CD4-positive, alpha-beta T cell treated with Interleukin-15 for 4 hours (primary cell): ENCODE measurements at regions not wholly inside any gene's neighbourhood (a gene's known extent, or its start where the extent isn't known, plus 50 kb on each side); places are given as distances from the start of the nearest gene placed in this dataset.

Source experiments
- DNase-seq: peaks from one replicate; pipeline ENCODE4 v3.0.0-alpha.2; 2020; ENCODE audit warnings: low spot score

- no peak for DNase-seq
These were observed 1490.7 kb downstream of the TBC1D22A start for GRCh38 chr22:48253136-48253535.

- no peak for DNase-seq
These were observed 1489.2 kb downstream of the TBC1D22A start for GRCh38 chr22:48251629-48252028.

GRCh38 chr22:48250937-48251530 lies 1488.6 kb downstream of the TBC1D22A start:
- no peak for DNase-seq

GRCh38 chr22:48250286-48250895 lies 1487.9 kb downstream of the TBC1D22A start:
- no peak for DNase-seq

- no peak for DNase-seq
These were observed 1487.3 kb downstream of the TBC1D22A start for GRCh38 chr22:48249713-48250268.

GRCh38 chr22:48248901-48249455 lies 1486.5 kb downstream of the TBC1D22A start:
- DNase-seq, result no peak

DNA sequence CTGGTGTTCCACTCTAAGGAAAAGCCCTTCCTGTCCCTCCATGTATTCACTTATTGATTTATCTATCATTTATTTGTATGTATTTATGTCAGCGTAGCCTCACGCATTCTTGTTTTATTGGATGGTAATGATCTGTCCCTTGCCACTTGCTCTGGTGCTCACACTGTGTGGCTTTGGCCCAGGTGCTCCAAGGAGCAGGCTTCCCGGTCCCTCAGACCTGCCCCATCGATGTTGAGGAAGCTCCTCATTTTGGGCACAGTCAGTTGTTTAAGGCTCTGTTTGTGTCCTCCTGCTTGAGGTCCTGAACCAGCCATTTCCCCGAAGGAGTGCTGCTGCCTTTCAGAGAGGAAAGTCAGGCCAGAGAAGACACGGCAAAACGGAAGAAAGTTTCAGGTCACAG lies 1485.4 kb downstream of the TBC1D22A start:
- no peak for DNase-seq

DNA sequence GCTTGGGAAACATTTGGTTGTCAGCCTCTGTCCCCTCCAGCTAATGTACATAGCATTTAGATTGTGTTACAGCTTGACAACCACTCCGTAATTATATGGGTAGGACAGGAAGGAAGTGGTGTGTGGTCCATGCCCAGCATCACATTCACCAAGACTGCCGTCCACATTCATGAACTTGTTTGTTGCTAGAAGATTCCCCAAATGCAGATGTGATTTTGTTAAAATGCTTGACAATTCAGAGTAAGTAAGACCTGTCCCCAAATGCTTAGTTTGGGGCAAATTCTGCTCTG lies 1482.7 kb downstream of the TBC1D22A start:
- no peak for DNase-seq

DNA sequence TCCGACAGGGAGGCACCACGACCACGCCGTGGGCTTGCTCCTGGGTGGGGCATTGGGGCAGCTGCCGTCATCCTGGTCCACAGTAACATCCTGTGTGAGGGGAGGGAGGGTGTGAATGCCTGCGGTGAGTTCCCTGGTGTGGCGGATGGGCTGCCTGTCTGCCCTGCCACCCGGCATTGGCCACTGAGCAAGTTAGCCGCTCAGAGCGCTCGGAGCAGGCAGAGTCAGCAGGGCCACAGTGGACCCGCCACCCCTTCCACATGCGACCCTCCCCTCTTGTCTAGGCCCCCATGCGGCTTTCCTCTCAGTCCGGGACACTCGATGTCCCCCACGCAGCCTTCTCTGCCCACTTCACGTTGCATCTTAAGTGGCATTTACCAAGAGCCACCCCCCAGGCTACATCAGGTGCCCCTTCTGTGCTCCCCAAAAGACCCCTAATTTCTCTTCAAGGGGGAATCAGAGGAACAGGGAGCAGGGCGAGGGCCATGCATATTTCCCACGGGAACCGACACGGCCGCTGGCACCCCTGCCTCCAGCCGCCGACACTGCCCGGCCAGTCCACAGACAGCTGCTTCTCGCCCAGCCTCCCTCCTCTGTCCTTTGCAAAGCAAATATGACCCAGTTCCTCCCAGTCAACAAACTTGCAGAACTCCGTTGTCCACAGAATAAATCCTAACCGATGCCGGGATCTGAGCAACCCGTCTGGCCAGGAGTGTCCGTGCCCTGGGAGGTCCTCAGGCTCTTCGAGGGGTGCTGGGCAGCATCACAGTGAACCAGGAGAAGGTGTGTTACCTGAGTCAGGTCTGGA lies 1482.1 kb downstream of the TBC1D22A start:
- no peak for DNase-seq

GRCh38 chr22:48242461-48242864 lies 1480.0 kb downstream of the TBC1D22A start:
- DNase-seq, result no peak

DNA sequence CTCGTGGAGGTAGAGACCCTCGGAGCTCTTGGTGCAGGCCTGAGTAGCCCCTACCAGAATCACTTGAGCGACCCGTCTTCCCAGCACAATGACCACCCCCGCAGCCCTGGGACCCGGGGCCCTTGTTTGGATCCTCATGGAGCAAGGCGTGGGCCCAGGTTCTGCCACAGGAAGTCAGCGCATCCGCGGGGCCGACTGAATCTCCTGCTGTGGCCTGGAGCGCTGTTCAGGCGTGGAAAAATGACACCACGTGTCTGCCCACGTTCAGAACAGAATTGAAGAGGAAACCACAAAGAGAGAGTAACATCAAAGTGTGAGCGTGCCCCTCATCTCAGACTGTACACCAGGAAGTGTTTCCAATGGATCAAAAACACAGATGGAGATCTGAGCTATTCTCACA lies 1479.2 kb downstream of the TBC1D22A start:
- DNase-seq, result no peak

DNA sequence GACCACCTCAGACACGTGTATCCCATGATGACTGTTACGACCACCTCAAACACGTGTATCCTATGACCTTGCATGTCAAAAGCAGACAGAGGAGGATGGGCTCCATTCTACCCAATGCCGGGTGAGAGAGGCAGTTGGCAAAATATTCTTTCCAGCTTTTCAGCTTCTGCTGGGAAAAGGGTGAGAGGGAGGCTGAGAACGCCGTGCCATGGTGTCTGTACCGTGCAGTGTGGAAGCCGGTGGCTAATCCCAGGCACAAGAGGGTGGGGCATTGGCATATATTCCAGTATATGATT lies 1478.4 kb downstream of the TBC1D22A start:
- no peak for DNase-seq

DNA sequence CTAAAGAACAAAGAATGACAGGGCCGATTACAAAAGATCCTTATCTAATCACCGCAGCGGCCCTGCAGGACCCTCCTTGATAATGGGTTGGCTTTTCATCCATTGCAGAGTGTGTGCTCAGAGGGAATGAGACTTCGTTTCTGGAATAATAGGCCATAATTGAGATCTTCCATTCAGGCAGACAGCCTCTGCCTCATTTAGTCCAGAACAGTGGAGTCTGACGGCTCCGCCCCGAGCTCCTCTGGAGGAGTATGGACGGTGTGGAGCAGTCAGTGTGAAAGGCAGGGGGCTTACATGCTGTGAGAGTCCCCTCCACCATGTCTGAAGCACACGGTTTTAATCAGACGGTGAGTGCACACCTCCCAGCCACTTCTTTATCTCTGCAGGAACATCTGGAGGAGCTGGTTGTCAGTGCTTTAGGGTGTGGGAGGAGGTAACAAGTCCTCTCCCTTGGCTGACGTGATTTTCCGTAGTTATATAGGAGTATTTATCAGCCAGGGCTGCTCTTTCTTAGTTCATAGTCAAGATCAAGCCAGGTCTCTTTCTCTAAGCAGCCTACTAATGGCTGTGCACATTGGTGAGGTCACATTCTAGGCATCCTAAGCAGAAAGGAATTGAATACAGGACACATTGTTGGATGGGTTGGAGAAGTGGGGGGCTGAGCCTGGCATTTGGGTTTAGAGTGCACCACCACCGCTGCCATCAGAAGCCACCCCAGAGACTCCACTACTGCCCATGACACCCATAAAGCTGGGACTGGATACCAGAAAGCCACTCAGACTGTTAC lies 1477.9 kb downstream of the TBC1D22A start:
- DNase-seq, result no peak

DNA sequence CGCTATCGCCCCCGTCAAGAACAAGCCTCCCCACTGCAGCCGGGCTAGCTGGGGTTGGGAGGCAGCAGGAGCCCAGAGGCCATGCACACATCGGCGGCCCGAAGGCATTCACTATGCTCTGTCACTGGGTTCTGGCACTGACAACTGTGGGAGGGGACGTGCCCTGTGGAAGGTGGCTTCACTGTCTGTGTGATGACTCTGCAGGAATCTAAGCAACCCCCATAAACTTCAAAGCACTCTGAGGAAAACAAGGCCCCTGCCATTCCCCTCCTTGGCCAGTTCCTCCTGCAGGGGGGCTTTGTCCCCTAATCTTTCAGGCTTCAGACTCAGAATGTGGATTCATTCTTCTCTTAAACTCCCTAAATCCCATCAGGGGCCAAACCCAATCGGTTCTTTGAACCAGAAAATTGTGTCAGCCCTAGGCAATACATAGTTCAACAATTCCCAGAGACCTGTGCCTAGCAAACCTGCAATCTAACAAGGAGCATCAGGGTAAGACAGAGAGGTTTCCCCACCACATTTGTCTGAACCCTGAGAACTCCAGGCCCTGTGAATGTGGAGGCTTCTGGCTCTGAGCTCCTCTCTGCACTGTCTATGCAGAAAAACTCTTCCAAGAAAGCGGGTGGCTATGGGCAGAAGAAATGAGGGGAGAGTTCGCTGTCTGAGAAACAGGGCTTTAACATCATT lies 1477.2 kb downstream of the TBC1D22A start:
- DNase-seq, result no peak

GRCh38 chr22:48238966-48239365 lies 1476.5 kb downstream of the TBC1D22A start:
- DNase-seq, result no peak

DNA sequence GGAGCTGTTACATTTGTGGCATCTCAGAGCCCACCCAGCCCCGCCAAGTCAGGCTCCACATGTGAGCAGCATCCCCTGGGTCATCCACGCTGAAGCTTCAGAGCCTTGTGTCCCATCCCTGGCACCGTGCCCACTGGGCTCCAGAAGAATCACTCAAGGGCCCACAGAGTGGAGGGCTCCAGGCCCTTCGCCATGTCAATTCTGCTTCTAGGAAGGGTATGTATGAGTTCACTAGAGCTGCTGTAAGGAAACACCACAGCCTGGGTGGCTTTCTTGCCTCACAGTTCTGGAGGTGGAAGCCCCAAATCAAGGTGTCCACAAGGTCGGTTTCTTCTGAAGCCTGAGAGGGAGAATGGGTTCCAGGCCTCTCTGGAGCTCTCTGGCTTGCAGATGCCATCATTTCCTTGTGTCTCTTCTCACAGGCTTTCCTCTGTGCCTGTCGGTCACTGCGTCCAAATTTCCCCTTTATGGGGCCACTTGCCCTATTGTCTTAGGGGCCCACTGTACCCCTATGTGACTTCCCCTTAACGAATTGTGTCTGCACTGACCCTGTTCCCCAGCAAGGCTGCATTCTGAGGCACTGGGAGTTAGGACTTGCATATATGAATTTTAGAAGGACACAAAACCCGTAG lies 1476.0 kb downstream of the TBC1D22A start:
- no peak for DNase-seq

GRCh38 chr22:48237466-48238283 lies 1475.2 kb downstream of the TBC1D22A start:
- DNase-seq, result no peak

GRCh38 chr22:48236261-48236660 lies 1473.8 kb downstream of the TBC1D22A start:
- DNase-seq, result no peak

DNA sequence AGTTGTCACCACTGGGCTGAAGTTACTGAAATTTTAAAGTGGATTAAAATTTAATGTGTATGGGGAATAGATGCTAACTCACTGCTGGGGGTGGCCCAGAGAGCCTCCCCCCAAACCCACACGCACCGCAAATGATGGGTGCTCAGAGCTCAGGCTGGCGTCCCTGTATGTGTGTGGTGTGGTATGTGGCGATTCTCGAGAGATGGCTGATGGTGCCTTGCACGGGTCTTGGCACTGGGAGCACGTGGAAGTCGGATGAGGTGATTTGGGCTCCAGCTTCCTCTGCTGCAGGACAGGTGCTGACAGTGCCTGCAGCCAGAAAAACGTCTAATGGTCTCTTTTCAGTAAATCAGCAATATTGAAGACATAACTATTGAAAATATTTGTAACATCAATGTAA lies 1473.3 kb downstream of the TBC1D22A start:
- DNase-seq, result no peak

DNA sequence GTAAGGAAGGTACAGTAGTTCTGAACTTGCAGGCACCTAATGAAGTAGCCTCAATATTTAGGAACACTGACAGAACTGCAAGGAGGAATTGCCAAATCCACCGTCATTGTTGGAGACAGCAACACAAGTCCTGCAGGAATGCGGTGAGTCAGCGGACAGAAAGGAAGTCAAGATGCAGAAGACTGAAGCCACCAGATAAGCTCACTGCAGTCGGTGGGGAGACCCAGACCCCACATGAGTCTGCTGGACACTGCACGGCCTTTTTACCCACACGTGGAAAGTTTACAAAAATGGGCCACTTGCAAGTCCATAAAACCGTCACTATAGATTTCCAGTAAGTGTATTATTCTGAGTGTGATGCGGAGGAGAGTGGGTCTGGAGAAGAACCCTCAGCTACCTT lies 1471.6 kb downstream of the TBC1D22A start:
- no peak for DNase-seq
